Upper lobe of left lung (tissue), 6 donors: ENCODE measurements at regions not wholly inside any gene's neighbourhood (a gene's known extent, or its start where the extent isn't known, plus 50 kb on each side); places are given as distances from the start of the nearest gene placed in this dataset.

Experiments used
- ATAC-seq, 2 donors: fragments of 200-7000 bp; cut with Tn5 transposase; one replicate each; pipeline ENCODE4 v1.9.1; 2022; ENCODE audit warnings: mild to moderate bottlenecking in 2 of 2, moderate library complexity in 2 of 2; ENCODE audit not compliant: low FRiP score in 2 of 2
- DNase-seq, 2 donors: peaks; one replicate each; pipeline ENCODE4 v3.0.0-alpha.2; 2019 to 2020
- H3K27ac ChIP-seq, 4 donors: fragments of 200-600 bp; sonication (generic); one replicate each; pipeline ENCODE4 v1.5.1; 2016 to 2019
- H3K27me3 ChIP-seq, 4 donors: fragments of 200-600 bp; sonication (generic); one replicate each; pipeline ENCODE4 v1.5.1; 2017 to 2019
- H3K36me3 ChIP-seq, 4 donors: fragments of 200-600 bp; sonication (generic); one replicate each; pipeline ENCODE4 v1.5.1; 2016 to 2019
- H3K4me1 ChIP-seq, 4 donors: fragments of 200-600 bp; sonication (generic); one replicate each; pipeline ENCODE4 v1.5.1; 2018 to 2019
- H3K4me3 ChIP-seq, 4 donors: fragments of 200-600 bp; sonication (generic); one replicate each; pipeline ENCODE4 v1.5.1; 2017 to 2019; ENCODE audit warnings: mild to moderate bottlenecking in 2 of 4, moderate library complexity in 1 of 4
- H3K9me3 ChIP-seq, 4 donors: fragments of 200-600 bp; sonication (generic); one replicate each; pipeline ENCODE4 v1.5.1; 2018 to 2019
- CTCF ChIP-seq, 6 experiments: fragments of 450-650 bp in 4 of 6; fragments of 200-600 bp in 2 of 6; sonication (generic) in 2 of 6; IDR thresholded peaks; one replicate each; pipeline ENCODE4 v1.5.1; 2016 to 2019; ENCODE audit warnings: antibody characterized with exemption in 6 of 6
- EP300 ChIP-seq, 4 donors: sonication (generic); formaldehyde crosslinking; IDR thresholded peaks; one replicate each; pipeline ENCODE4 v1.5.1; 2017; ENCODE audit warnings: antibody characterized with exemption in 4 of 4, control low read depth in 2 of 4
- POLR2A ChIP-seq, 4 donors: fragments of 450-650 bp; IDR thresholded peaks; one replicate each; pipeline ENCODE4 v1.5.1; 2016 to 2017; ENCODE audit warnings: antibody characterized with exemption in 4 of 4, mild to moderate bottlenecking in 2 of 4
- POLR2AphosphoS5 ChIP-seq, 2 donors: sonication (generic); formaldehyde crosslinking; IDR thresholded peaks; one replicate each; pipeline ENCODE4 v1.5.1; 2017; ENCODE audit warnings: antibody characterized with exemption in 2 of 2
- WGBS, 2 donors: methylation state at CpG; one replicate each; pipeline ENCODE4 v1.1.5; 2017 to 2018; 5-methylcytosine and 5-hydroxymethylcytosine counted together
- donor health status: DM: no; HTN: no; CAD: no; lungs with moderate emphysema.
- donor health status: DM: no; HTN: yes; CAD: no; lungs with severe emphysema.

DNA sequence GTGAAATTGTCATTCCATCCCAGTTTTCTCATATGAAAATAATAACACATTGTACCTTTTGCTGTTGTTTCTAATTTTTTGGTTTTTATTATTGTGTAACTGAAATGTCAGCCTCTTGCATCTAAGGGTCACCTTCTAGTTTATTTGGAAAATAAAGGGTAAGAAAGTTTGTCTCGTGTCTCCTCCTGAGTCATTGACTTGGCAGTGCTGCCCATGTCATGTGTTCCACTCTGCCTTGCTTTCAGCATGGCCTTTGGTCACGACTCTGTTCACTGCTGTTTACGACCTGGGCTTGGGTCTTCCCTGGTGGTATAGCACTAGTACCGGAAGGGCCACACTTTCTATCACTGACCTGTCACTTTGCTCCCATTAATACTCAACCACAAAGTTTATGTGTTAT is 171.4 kb upstream of the RSPO3 start:
- Histone ChIP-seq H3K4me3 (no peak overlapping the region), H3K27ac (no peak overlapping the region), H3K36me3 (no peaks in the 10 kb centered on the region), H3K4me1 (no peaks in the 10 kb centered on the region), H3K9me3 (no peaks in the 10 kb centered on the region), H3K27me3 (no peaks in the 10 kb centered on the region)
- ATAC-seq (no peak), DNase-seq (no peak)
- no peak for TF ChIP-seq EP300 (IDR thresholded peaks at IDR 0.05)
- no peak for TF ChIP-seq CTCF (IDR thresholded peaks at IDR 0.05)
- 55 to 73% methylated on average over 4 of the region's 4 CpGs for WGBS, 2 donors

- Histone ChIP-seq H3K36me3 (no peaks in the 10 kb centered on the region), H3K9me3 (no peaks in the 10 kb centered on the region), H3K27ac (no peak overlapping the region), H3K4me1 (no peaks in the 10 kb centered on the region), H3K4me3 (no peak overlapping the region), H3K27me3 (no peaks in the 10 kb centered on the region)
- WGBS, 2 donors: 50 to 52% methylated on average over 1 of the region's 1 CpG
- DNase-seq (no peak), ATAC-seq (no peak)
- TF ChIP-seq POLR2AphosphoS5 (IDR thresholded peaks at IDR 0.05) (no peak), CTCF (IDR thresholded peaks at IDR 0.05) (no peak), EP300 (IDR thresholded peaks at IDR 0.05) (no peak), POLR2A (IDR thresholded peaks at IDR 0.05) (no peak)
Measured at GRCh38 chr6:126949786-126950185, 168.7 kb upstream of the RSPO3 start.

DNA sequence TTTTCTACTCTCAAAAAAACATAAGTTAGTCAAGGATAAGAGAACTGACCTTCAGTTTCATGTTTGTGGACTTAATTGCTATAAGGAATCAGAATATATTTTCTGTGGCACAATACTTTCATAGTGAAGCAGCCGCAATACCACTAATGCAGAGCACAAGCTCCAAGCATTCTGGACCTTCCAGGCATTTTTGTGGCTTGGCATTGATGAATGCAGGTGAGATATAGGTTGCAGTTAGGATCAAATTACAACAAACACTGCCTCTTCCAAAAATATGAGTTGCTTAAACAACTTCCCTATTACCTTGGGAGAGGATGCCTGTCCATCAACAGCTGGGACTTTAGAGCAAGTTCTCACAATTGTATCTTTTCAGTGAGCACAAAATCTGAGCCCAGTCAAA is 162.8 kb upstream of the RSPO3 start:
- Histone ChIP-seq H3K4me3 (no peak overlapping the region), H3K4me1 (no peaks in the 10 kb centered on the region), H3K36me3 (no peaks in the 10 kb centered on the region), H3K9me3 (no peaks in the 10 kb centered on the region), H3K27me3 (no peaks in the 10 kb centered on the region), H3K27ac (no peak overlapping the region)
- no peak for ATAC-seq
- no peak for DNase-seq
- 90 to 100% methylated on average over 1 of the region's 1 CpG for WGBS, 2 donors
- no peak for TF ChIP-seq CTCF (IDR thresholded peaks at IDR 0.05)

GRCh38 chr6:126957721-126958120 is 160.8 kb upstream of the RSPO3 start:
- no peaks in the 10 kb centered on the region for H3K9me3 ChIP-seq
- H3K27ac ChIP-seq: no peak overlapping the region
- WGBS, 2 donors: 91 to 95% methylated on average over 3 of the region's 3 CpGs
- H3K36me3 ChIP-seq: no peaks in the 10 kb centered on the region
- TF ChIP-seq POLR2AphosphoS5 (IDR thresholded peaks at IDR 0.05) (no peak), EP300 (IDR thresholded peaks at IDR 0.05) (no peak), POLR2A (IDR thresholded peaks at IDR 0.05) (no peak), CTCF (IDR thresholded peaks at IDR 0.05) (no peak)
- ATAC-seq (no peak), DNase-seq (no peak)
- H3K27me3 ChIP-seq: no peaks in the 10 kb centered on the region
- no peaks in the 10 kb centered on the region for H3K4me1 ChIP-seq
- no peak overlapping the region for H3K4me3 ChIP-seq

- Histone ChIP-seq H3K36me3 (no peaks in the 10 kb centered on the region), H3K9me3 (no peaks in the 10 kb centered on the region), H3K27ac (no peak overlapping the region), H3K4me1 (no peaks in the 10 kb centered on the region), H3K27me3 (no peaks in the 10 kb centered on the region), H3K4me3 (no peak overlapping the region)
- WGBS, 2 donors: 78 to 83% methylated on average over 1 of the region's 1 CpG
- no peak for TF ChIP-seq EP300 (IDR thresholded peaks at IDR 0.05)
- TF ChIP-seq POLR2A (IDR thresholded peaks at IDR 0.05): no peak
- TF ChIP-seq CTCF (IDR thresholded peaks at IDR 0.05): no peak
- TF ChIP-seq POLR2AphosphoS5 (IDR thresholded peaks at IDR 0.05): no peak
- ATAC-seq (no peak), DNase-seq (no peak)
Measured at GRCh38 chr6:126959765-126960164, 158.7 kb upstream of the RSPO3 start.
